ENCODE measurements at regions not wholly inside any gene's neighbourhood (a gene's known extent, or its start where the extent isn't known, plus 50 kb on each side); places are given as distances from the start of the nearest gene placed in this dataset.

GRCh38 chr11:116543099-116543498 lies 229.7 kb downstream of the BUD13 start:
- DNase-seq (ENCODE audit: low read depth, low spot score): no peak

DNA sequence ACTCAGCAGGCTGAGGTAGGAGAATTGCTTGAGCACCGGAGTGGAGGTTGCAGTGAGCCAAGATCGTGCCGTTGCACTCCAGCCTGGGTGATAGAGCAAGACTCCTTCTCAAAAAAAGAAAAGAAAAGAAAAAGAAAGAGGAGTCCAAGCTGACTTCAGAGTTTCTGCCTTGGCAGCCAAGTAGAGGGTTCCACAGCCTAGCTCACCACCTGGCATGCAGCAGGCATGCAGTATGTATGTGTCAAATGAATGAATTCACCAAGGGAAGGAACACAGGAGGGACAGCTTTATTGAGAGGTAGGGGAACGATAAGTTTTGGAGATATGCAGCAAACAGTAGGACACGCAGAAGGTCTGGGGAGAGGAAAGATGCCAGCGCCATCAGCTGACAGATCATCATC lies 230.4 kb downstream of the BUD13 start:
- DNase-seq (ENCODE audit: low read depth, low spot score): no peak
- no peak overlapping the region for H3K4me3 ChIP-seq (ENCODE audit: low read length)

More at GRCh38 chr11:116543099-116543498, 229.7 kb downstream of the BUD13 start:
- H3K4me3 ChIP-seq (ENCODE audit: low read length): no peak overlapping the region

GRCh38 chr11:116541460-116541859 lies 231.3 kb downstream of the BUD13 start:
- no peak overlapping the region for H3K4me3 ChIP-seq (ENCODE audit: low read length)
- no peak for DNase-seq (ENCODE audit: low read depth, low spot score)

- no peak overlapping the region for H3K4me3 ChIP-seq (ENCODE audit: low read length)
- DNase-seq (ENCODE audit: low read depth, low spot score): no peak
Measured at GRCh38 chr11:116540645-116541304, 232.0 kb downstream of the BUD13 start.

DNA sequence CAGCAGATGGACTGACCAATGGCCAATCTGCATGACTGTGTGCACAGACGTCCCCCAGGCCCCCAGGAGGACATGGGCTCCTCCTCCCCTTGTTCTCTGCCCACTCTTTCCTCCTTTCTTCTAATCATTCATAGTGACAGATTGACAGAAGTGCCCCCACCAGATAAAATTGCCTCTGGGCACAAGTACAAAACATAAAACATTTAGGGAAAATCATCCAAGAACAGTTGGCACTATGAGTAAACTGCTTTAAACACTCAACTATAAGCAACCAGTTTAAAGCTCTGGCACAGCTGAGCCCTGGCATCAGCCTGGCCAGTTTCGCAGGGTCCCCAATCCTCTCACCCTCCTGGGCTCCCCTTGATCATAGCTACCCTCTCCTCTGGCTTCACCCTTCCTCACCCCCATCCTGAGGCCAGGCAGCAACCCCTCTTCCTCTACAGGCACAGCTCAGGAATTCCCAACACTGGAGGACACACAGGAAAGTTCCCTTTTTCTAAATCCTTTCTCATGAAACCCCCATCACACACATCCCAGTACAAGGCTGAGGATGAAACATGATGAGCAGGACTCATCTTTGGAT lies 232.9 kb downstream of the BUD13 start:
- no peak for DNase-seq (ENCODE audit: low read depth, low spot score)
- no peak overlapping the region for H3K4me3 ChIP-seq (ENCODE audit: low read length)

- no peak for DNase-seq (ENCODE audit: low read depth, low spot score)
Measured at GRCh38 chr11:116539211-116539610, 233.6 kb downstream of the BUD13 start.

DNA sequence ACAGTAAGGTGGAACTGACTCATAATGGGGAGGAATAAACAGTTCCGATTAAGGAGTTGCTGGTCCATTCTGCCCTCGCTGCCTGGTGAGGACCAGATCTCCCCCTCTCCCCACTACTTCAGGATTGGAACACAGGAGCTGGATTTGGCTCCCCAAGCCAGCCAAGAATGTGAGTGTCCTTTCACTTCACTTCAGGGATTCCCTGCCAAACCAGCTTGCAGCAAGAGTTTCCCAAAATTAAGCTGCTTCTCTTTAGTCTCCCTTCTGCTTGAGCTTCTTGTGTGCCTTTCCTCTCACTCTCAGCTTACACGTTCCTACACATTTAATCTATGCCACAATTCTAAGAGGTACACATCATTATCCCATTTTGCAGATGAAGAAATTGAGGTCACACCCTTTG lies 234.1 kb downstream of the BUD13 start:
- DNase-seq (ENCODE audit: low read depth, low spot score): no peak
- H3K4me3 ChIP-seq (ENCODE audit: low read length): no peak overlapping the region

More at GRCh38 chr11:116539211-116539610, 233.6 kb downstream of the BUD13 start:
- no peak overlapping the region for H3K4me3 ChIP-seq (ENCODE audit: low read length)

DNA sequence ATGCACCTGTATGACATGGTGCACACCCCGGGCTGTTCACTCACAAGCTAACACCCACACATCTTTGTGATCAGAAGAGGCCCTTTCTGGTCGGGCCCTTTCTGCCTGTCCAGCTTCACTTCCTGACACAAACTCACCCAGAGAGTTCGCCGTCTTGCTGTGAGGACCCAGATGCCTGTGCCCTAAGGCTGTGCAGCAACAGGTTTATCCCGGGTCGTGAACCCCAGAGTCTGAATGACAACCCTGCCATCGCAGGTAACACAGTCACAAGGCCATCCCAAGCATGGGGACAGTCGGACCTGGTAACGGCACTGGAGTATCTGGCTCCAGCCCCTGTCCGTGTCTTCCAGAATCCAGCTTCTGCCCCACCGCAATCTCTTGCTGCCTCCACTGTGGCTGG lies 235.1 kb downstream of the BUD13 start:
- DNase-seq (ENCODE audit: low read depth, low spot score): no peak
- H3K4me3 ChIP-seq (ENCODE audit: low read length): no peak overlapping the region

DNA sequence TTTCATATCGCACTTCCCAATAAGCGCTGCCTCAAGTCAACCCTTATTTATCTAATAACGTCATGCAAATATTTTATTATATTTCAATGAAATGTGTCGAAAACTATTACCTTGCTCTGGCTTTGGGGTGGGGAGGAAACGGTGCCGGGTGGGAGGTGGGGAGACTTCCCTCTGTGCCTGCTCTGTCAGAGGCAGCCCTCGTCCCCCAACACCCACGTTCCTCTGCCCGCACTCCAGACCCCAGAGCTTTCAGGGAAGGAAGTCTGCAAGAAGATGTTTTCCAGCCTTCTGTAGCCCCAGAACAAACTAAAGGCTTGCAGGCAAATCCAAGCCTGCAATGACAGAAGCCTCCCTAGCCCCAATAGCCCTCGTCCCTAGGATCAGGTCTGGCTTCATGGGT lies 235.7 kb downstream of the BUD13 start:
- no peak overlapping the region for H3K4me3 ChIP-seq (ENCODE audit: low read length)
- DNase-seq (ENCODE audit: low read depth, low spot score): no peak

GRCh38 chr11:116536416-116536815 lies 236.4 kb downstream of the BUD13 start:
- H3K4me3 ChIP-seq (ENCODE audit: low read length): no peak overlapping the region
- no peak for DNase-seq (ENCODE audit: low read depth, low spot score)

DNA sequence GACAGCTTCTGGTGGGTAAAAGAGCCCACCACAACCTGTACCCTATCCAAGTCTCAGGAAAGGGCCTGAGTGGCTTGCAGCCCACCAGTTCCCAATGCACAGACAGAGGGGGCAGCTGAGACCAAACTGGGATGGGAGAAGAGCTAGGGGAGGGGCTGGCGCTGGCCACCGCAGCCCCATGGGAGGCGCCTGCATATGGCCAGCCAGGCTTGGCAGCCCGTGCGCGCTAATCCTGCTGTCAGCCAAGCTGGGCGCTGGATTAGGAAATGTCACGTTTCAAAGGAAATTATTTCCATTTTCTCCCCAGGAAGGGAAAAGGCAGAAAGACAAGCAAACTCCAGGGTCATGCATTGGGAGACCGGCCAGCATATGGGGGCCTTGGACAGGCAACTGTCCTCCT lies 236.8 kb downstream of the BUD13 start:
- DNase-seq (ENCODE audit: low read depth, low spot score): no peak
- H3K4me3 ChIP-seq (ENCODE audit: low read length): no peak overlapping the region

DNA sequence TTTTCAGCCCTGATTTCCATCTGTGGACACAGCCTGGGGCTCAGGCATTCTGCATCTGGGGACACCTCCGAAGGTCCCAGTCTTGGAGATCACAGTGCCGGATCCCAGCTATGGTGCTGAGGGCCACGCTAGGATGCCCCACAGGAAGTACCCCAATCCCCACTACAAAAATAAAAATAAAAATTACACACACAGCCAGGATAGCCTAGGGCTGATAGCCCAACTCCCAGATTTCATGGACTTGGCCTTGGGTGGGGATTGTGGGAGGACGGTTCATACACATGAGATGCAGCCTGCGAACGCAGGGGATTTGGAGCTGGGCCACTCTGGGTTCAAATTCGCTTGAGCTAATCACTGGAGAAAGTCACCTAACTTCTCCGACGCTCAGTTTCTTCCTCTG lies 237.7 kb downstream of the BUD13 start:
- DNase-seq (ENCODE audit: low read depth, low spot score): no peak
- H3K4me3 ChIP-seq (ENCODE audit: low read length): no peak overlapping the region

GRCh38 chr11:116534270-116534975 lies 238.4 kb downstream of the BUD13 start:
- no peak overlapping the region for H3K4me3 ChIP-seq (ENCODE audit: low read length)
- no peak for DNase-seq (ENCODE audit: low read depth, low spot score)

DNA sequence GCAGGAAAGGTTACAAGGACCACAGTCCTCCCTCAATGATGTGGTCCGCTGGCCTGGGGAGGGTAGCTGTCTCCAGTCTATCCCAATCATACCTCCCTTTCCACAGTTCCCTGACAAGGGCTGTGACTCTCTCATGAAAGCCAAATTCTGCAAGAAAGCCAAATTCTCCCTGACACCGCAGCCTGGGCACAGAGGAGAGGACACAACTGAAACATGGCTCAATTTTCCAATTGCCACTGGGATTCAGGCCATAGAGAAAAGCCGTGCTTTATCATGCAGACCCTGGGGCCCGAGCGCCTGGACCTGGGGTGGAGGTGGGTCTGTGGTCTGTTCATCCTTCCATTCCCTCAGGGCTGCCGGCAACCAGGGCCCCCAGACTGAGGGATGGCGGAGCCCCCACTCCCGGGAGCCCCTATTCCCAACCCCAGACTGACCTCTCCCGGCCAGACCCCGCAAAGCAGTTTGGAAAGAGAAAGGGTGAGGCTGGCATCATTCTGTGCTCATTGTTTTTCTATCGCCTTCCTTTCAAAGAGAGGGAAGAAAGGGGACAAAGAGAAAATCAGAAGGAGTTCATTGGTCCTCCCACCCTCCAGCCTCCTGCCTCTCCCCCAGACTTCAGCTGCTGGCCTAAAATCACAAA lies 239.5 kb downstream of the BUD13 start:
- no peak for DNase-seq (ENCODE audit: low read depth, low spot score)

GRCh38 chr11:116532066-116532465 lies 240.7 kb downstream of the BUD13 start:
- no peak for DNase-seq (ENCODE audit: low read depth, low spot score)
- no peak overlapping the region for H3K4me3 ChIP-seq (ENCODE audit: low read length)

More for the DNA sequence above, 239.5 kb downstream of the BUD13 start:
- no peak overlapping the region for H3K4me3 ChIP-seq (ENCODE audit: low read length)

GRCh38 chr11:116530705-116531104 lies 242.1 kb downstream of the BUD13 start:
- no peak for DNase-seq (ENCODE audit: low read depth, low spot score)
- H3K4me3 ChIP-seq (ENCODE audit: low read length): no peak overlapping the region

- no peak overlapping the region for H3K4me3 ChIP-seq (ENCODE audit: low read length)
- DNase-seq (ENCODE audit: low read depth, low spot score): no peak
Measured at GRCh38 chr11:116529271-116529670, 243.5 kb downstream of the BUD13 start.

- no peak for DNase-seq (ENCODE audit: low read depth, low spot score)
- no peak overlapping the region for H3K4me3 ChIP-seq (ENCODE audit: low read length)
Measured at GRCh38 chr11:116527180-116527991, 245.4 kb downstream of the BUD13 start.

GRCh38 chr11:116525961-116526495 lies 246.8 kb downstream of the BUD13 start:
- no peak for DNase-seq (ENCODE audit: low read depth, low spot score)
- no peak overlapping the region for H3K4me3 ChIP-seq (ENCODE audit: low read length)

Data from Jurkat, Clone E6-1 (cell line).